HepG2 (cell line): ENCODE measurements at regions not wholly inside any gene's neighbourhood (a gene's known extent, or its start where the extent isn't known, plus 50 kb on each side); places are given as distances from the start of the nearest gene placed in this dataset.

Experiments used
- CTCF ChIP-seq: sonication (generic); formaldehyde crosslinking; IDR thresholded peaks from 2 replicates; pipeline ENCODE4 v1.5.0; 2020; ENCODE audit warnings: mild to moderate bottlenecking, missing genetic modification reagents, moderate library complexity
- NFE2L2 ChIP-seq: fragments of 150-350 bp; IDR thresholded peaks from 2 replicates; pipeline ENCODE4 v1.6.1; 2014; ENCODE audit warnings: low read length
- SP1 ChIP-seq, 2 experiments: fragments of 450-650 bp in 1 of 2; sonication (generic) in 1 of 2; formaldehyde crosslinking in 1 of 2; IDR thresholded peaks; 2 replicates each; pipeline versions ENCODE4 v1.4.0 to v1.6.1; 2016 to 2020; ENCODE audit warnings: missing genetic modification reagents in 1 of 2
- ZNF792 ChIP-seq: IDR thresholded peaks from 2 replicates; pipeline ENCODE4 v1.6.1; 2016

- no peak for TF ChIP-seq NFE2L2
- no peak for TF ChIP-seq ZNF792
- no peak for TF ChIP-seq SP1 (IDR thresholded peaks at IDR 0.05)
- no peak for TF ChIP-seq SP1 (CRISPR knock-in tag; IDR thresholded peaks at IDR 0.05)
- no peak for TF ChIP-seq CTCF (CRISPR knock-in tag)
These were observed 53.2 kb upstream of the HIF1A start for GRCh38 chr14:61641914-61642613.
